ENCODE measurements at regions not wholly inside any gene's neighbourhood (a gene's known extent, or its start where the extent isn't known, plus 50 kb on each side); places are given as distances from the start of the nearest gene placed in this dataset.

DNA sequence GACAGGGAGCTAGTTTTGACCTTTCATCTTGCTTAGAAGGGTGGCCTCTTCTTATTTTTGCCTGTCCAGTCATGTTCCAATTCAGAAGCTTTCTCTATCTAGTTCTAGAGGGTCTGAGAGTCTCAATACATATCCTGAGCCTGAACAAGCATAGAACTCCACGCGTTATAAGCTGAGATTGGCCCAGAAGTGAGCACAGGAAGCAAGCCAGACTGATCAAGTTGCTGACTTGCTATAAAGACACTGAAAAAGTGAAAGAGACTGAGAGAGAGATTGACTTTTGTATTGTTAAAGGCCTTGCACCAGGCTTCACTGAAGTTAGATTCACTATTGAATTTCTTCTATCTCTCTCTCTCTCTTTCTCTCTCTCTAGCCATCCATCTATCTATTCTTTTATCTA, 142.7 kb upstream of the DOCK10 start:
- TF ChIP-seq, protein P1, sequence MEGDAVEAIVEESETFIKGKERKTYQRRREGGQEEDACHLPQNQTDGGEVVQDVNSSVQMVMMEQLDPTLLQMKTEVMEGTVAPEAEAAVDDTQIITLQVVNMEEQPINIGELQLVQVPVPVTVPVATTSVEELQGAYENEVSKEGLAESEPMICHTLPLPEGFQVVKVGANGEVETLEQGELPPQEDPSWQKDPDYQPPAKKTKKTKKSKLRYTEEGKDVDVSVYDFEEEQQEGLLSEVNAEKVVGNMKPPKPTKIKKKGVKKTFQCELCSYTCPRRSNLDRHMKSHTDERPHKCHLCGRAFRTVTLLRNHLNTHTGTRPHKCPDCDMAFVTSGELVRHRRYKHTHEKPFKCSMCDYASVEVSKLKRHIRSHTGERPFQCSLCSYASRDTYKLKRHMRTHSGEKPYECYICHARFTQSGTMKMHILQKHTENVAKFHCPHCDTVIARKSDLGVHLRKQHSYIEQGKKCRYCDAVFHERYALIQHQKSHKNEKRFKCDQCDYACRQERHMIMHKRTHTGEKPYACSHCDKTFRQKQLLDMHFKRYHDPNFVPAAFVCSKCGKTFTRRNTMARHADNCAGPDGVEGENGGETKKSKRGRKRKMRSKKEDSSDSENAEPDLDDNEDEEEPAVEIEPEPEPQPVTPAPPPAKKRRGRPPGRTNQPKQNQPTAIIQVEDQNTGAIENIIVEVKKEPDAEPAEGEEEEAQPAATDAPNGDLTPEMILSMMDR (IDR thresholded peaks at IDR 0.05; ENCODE audit: insufficient read depth, missing control alignments) = no peak
- no peak for DNase-seq (ENCODE audit: insufficient read length, low spot score)
- no peak for FAIRE-seq

DNA sequence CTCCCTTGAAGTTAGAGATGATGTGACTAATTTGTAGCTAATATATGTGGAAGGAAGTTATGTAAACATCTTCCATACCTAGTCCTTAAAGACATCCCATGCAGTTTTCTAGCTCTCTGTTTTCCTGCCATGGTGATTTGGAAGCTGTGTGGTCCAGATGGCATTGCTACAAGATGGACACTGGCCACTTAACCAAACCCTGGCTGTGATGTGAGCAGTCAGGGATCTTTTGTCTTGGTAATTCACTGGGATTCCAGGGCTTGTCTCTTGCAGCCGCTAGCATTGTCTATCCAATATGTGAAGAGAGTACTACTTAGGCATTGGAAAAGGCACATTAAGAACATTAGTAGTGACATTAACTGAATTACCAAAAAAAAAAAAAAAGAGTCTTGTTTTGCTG, 139.9 kb upstream of the DOCK10 start:
- TF ChIP-seq, protein P1 (IDR thresholded peaks at IDR 0.05; ENCODE audit: insufficient read depth, missing control alignments) = no peak
- DNase-seq (ENCODE audit: insufficient read length, low spot score) (no peak), FAIRE-seq (no peak)

DNA sequence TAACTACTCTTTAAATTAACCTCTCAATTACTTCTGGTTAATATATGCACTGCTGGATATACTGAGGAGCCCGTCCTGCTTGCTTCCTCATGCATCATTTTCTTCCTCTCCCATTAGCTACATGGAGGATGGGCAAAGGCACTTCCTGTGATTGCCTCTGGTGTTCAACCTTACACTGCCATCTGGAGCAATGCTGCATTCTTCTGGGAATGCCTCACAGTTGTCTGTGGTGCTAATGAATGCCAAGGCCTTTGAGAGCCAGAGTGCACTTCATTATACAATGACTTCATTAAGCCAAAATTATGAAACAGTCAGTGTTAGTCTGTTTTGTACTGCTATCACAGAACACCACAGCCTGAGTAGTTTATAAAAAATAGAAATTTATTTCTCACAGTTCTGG, 134.8 kb upstream of the DOCK10 start:
- TF ChIP-seq, protein P1 (IDR thresholded peaks at IDR 0.05; ENCODE audit: insufficient read depth, missing control alignments) = no peak
- FAIRE-seq (no peak), DNase-seq (ENCODE audit: insufficient read length, low spot score) (no peak)

DNA sequence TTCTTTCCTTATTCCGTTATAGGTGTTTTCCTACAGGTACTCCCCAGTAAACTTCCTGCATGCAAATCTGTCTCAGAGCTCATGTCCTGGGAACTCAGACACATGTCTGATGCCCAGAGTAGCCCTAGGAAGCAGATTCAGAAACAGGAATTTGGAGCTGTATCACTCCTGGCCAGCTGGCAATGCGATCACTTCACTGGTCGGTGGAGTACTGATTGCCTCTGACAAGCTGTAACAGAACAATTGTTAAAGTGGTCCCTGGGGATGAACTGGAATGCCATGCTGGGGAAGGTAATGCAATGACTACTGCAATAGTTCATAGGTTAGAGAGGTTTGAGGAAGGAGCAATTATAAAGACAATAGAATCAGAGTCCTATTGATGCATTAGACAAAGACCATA, 131.6 kb upstream of the DOCK10 start:
- DNase-seq (ENCODE audit: insufficient read length, low spot score) (no peak), FAIRE-seq (no peak)
- TF ChIP-seq, protein P1 (IDR thresholded peaks at IDR 0.05; ENCODE audit: insufficient read depth, missing control alignments) = no peak

DNA sequence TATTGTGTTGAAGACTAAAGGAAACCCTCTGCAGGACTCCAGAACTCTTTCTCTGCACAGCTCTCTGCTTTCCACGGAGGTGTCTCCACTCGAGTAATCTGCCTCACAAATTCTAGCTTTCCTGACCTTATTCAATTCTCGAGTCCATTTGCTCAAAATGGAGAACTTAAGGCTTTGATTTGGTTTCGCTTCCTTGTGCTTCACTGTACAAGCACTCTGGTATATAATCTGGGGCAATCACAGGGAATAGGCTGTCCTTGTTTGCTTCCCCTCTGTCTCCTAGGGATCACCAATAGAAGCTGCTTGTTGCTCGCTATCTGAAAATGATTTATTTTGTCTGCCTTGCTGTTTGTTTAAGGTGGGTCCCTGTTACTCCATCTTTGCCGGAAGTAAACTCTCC, 129.1 kb upstream of the DOCK10 start:
- DNase-seq (ENCODE audit: insufficient read length, low spot score) (no peak), FAIRE-seq (no peak)
- TF ChIP-seq, protein P1 (IDR thresholded peaks at IDR 0.05; ENCODE audit: insufficient read depth, missing control alignments) = no peak

DNA sequence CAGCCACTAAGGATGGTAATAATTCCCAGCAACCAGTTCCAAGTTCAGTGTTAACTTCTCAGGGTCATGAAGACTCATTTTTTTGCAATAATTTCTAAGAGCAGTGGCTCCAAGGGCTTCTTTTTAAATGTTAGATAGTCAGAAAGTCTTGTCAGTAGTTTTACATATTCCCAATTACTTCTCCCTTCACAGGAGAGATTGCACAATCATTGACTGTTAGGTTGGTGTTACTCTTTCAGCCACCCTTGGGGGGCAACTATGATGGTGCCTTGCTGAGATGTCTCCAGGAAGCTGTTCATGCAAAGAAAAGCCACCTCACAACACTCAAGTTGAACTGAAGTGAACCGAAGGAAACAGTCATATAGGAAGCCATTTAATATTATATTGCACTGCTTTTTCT, 127.9 kb upstream of the DOCK10 start:
- TF ChIP-seq, protein P1 (IDR thresholded peaks at IDR 0.05; ENCODE audit: insufficient read depth, missing control alignments) = no peak
- no peak for FAIRE-seq

DNA sequence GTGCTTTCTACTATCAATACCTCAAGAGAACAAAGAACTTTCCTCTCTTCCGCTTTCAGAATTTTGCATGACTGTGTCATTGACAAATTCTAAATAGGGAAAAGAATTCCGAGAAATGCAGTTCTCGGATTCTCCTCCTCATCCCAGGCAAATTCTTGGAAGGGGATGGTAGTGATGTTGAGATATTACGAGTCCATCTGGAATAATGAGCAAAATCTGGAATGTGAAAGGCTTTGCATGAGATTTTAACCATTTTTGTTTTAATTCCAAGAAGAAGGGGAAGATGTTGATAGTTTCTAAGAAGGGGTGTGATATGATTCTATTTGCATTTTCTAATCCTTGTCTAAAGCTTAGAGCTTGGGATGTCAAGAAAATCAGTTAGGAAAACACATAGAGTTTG, 127.1 kb upstream of the DOCK10 start:
- no peak for FAIRE-seq
- no peak for DNase-seq (ENCODE audit: insufficient read length, low spot score)
- TF ChIP-seq, protein P1 (IDR thresholded peaks at IDR 0.05; ENCODE audit: insufficient read depth, missing control alignments) = no peak

More for the DNA sequence above, 127.9 kb upstream of the DOCK10 start:
- no peak for DNase-seq (ENCODE audit: insufficient read length, low spot score)
